HL-60 (cell line): ENCODE measurements at regions not wholly inside any gene's neighbourhood (a gene's known extent, or its start where the extent isn't known, plus 50 kb on each side); places are given as distances from the start of the nearest gene placed in this dataset.

Experiments
- POLR2AphosphoS5 ChIP-seq: IDR thresholded peaks from 2 replicates; pipeline ENCODE4 v1.6.1; 2012; ENCODE audit warnings: low read depth
- TF ChIP-seq, protein P1 (sequence below): IDR thresholded peaks from one replicate; pipeline ENCODE4 v1.5.1; 2011; ENCODE audit warnings: low read length, control low read depth, inconsistent platforms; ENCODE audit not compliant: insufficient read depth
- TF ChIP-seq, protein P2 (sequence below): IDR thresholded peaks from 2 replicates; pipeline ENCODE4 v1.6.1; 2012; ENCODE audit warnings: low read depth; ENCODE audit not compliant: insufficient replicate concordance

DNA sequence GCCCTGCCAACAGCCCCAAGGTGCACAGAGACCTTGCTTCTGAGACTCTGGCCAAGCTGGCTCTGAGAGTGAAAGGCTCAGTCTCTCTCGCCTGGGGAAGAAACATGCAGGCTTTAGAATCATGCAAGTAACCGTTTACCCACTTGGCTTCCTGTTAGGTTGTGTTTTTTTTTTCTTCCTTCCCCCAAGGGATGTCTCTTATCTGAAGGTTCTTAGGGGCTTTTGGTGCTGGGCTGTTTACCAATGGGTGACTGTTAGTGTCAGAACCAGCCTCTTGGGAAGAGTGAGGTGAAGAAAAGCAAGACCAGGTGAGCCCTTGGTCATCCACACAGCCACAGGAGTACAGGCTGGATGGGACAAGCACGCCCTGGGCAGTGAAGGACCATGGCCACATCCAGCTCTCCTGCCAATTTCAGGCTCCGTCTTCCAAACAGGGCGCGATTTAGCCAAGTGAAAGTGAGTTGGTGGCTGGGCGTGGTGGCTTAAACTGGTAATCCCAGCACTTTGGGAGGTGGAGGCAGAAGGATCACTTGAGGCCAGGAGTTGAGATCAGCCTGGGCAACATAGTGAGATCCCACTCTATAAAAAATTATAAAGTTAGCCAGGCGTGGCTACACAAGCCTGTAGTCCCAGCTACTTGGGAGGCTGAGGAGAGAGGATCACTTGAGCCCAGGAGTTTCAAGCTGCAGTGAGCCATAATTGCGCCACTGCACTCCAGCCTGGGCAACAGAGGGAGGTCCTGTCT is 76.3 kb upstream of the CUX1 start:
- TF ChIP-seq, protein P1, sequence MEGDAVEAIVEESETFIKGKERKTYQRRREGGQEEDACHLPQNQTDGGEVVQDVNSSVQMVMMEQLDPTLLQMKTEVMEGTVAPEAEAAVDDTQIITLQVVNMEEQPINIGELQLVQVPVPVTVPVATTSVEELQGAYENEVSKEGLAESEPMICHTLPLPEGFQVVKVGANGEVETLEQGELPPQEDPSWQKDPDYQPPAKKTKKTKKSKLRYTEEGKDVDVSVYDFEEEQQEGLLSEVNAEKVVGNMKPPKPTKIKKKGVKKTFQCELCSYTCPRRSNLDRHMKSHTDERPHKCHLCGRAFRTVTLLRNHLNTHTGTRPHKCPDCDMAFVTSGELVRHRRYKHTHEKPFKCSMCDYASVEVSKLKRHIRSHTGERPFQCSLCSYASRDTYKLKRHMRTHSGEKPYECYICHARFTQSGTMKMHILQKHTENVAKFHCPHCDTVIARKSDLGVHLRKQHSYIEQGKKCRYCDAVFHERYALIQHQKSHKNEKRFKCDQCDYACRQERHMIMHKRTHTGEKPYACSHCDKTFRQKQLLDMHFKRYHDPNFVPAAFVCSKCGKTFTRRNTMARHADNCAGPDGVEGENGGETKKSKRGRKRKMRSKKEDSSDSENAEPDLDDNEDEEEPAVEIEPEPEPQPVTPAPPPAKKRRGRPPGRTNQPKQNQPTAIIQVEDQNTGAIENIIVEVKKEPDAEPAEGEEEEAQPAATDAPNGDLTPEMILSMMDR = no peak
- TF ChIP-seq POLR2AphosphoS5 = no peak; the same call in 1 of the 2 replicates
- TF ChIP-seq, protein P2, sequence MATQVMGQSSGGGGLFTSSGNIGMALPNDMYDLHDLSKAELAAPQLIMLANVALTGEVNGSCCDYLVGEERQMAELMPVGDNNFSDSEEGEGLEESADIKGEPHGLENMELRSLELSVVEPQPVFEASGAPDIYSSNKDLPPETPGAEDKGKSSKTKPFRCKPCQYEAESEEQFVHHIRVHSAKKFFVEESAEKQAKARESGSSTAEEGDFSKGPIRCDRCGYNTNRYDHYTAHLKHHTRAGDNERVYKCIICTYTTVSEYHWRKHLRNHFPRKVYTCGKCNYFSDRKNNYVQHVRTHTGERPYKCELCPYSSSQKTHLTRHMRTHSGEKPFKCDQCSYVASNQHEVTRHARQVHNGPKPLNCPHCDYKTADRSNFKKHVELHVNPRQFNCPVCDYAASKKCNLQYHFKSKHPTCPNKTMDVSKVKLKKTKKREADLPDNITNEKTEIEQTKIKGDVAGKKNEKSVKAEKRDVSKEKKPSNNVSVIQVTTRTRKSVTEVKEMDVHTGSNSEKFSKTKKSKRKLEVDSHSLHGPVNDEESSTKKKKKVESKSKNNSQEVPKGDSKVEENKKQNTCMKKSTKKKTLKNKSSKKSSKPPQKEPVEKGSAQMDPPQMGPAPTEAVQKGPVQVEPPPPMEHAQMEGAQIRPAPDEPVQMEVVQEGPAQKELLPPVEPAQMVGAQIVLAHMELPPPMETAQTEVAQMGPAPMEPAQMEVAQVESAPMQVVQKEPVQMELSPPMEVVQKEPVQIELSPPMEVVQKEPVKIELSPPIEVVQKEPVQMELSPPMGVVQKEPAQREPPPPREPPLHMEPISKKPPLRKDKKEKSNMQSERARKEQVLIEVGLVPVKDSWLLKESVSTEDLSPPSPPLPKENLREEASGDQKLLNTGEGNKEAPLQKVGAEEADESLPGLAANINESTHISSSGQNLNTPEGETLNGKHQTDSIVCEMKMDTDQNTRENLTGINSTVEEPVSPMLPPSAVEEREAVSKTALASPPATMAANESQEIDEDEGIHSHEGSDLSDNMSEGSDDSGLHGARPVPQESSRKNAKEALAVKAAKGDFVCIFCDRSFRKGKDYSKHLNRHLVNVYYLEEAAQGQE = no peak
